Astrocyte of the cerebellum (primary cell): ENCODE measurements at regions not wholly inside any gene's neighbourhood (a gene's known extent, or its start where the extent isn't known, plus 50 kb on each side); places are given as distances from the start of the nearest gene placed in this dataset.

ENCODE experiments used
- DNase-seq: peaks from one replicate; pipeline ENCODE4 v3.0.0-alpha.2; 2011; ENCODE audit warnings: low read depth
- H3K4me3 ChIP-seq: 2 replicates; pipeline ENCODE4 v1.5.1; 2011; ENCODE audit warnings: mild to moderate bottlenecking, low read depth, low read length, moderate library complexity
- CTCF ChIP-seq: IDR thresholded peaks from 2 replicates; pipeline ENCODE4 v1.5.1; 2012; ENCODE audit warnings: low read length, low read depth, moderate library complexity, mild to moderate bottlenecking; ENCODE audit errors: missing control alignments
- in situ Hi-C: cut with HindIII; loops from 2 replicates; pipeline ENCODE4 v1.10.0; 2017; ENCODE audit warnings: low sequenced_read_pairs

GRCh38 chr1:5555853-5556252, 436.4 kb downstream of the NPHP4 start:
- in situ Hi-C loops: no loop called here
- H3K4me3 ChIP-seq: no peak overlapping the region

DNA sequence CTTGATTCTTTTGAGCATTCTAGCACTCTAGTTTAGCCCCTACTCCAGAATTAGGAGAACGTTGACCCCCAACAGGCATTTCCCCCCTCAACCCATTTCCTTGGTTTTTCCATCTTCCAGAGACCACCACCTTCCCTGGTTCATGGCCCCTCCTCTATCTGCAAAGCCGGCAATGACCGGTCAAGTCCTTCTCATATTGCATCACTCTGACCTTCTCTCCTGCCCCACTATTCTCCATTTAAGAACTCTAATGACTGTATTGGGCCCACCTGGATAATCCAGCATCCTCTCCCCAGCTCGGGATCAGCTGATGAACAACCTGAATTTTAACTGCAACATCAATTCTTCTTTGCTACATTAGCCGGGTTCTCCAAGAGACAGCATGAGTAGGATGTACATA, 437.4 kb downstream of the NPHP4 start:
- TF ChIP-seq CTCF: no peak
- H3K4me3 ChIP-seq: no peak overlapping the region
- in situ Hi-C loops: no loop called here
- DNase-seq: no peak

More at GRCh38 chr1:5555853-5556252, 436.4 kb downstream of the NPHP4 start:
- no peak for TF ChIP-seq CTCF
- DNase-seq: no peak

- no peak for TF ChIP-seq CTCF
- in situ Hi-C loops: no loop called here
- no peak overlapping the region for H3K4me3 ChIP-seq
- no peak for DNase-seq
These were observed 438.1 kb downstream of the NPHP4 start for GRCh38 chr1:5554111-5554510.

DNA sequence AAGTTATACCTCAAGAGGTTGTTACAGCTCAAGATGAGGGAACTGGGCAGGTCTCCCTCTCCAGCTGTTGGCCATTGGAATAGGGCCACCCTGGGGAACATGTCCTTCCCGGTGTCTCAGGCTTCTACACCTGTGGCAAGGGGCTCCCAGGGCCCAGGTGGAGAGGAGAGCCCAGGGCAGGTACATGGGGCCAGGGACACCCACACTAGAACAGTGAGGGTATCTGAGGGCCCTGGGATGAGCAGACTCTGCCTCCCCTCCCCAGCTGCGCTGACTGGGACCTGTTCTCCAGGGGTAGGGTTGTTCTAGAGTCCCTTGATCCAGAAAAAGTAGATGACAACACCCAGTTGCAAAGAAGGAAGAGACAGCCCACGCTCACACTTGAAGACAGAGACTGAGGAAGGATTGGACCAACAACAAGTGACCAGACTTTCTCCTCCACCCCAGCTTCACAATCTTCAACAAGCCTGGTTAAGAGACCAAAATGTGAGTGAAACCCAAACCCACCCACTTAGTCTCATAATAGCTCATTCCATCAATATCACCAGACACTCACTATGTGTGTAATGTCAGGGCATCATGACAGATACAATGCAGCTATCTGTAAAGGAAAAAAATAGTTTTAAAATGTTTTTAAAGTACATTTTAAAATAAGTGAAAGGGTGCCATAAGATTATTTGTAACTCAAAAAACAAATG, 439.3 kb downstream of the NPHP4 start:
- DNase-seq: no peak
- TF ChIP-seq CTCF: no peak
- H3K4me3 ChIP-seq: no peak overlapping the region
- in situ Hi-C loops: no loop called here

- TF ChIP-seq CTCF: no peak
- no peak for DNase-seq
- H3K4me3 ChIP-seq: no peak overlapping the region
- in situ Hi-C loops: no loop called here
These were observed 440.8 kb downstream of the NPHP4 start for GRCh38 chr1:5551274-5551975.

GRCh38 chr1:5548266-5548665, 444.0 kb downstream of the NPHP4 start:
- no peak for DNase-seq
- in situ Hi-C loops: no loop called here
- no peak overlapping the region for H3K4me3 ChIP-seq
- TF ChIP-seq CTCF: no peak
